SK-N-MC (cell line): ENCODE measurements at regions not wholly inside any gene's neighbourhood (a gene's known extent, or its start where the extent isn't known, plus 50 kb on each side); places are given as distances from the start of the nearest gene placed in this dataset.

Source experiments
- DNase-seq: peaks from one replicate; pipeline ENCODE4 v3.0.0-alpha.2; 2011; ENCODE audit warnings: low read depth, low spot score
- H3K27ac ChIP-seq: fragments of 200-600 bp; sonication (generic); 2 replicates; pipeline ENCODE4 v1.5.1; 2016; ENCODE audit warnings: mixed run types
- H3K36me3 ChIP-seq: fragments of 200-600 bp; sonication (generic); 2 replicates; pipeline ENCODE4 v1.6.1; 2017; ENCODE audit warnings: antibody characterized with exemption, low read length, mixed read lengths; ENCODE audit not compliant: insufficient read depth
- H3K4me3 ChIP-seq: fragments of 200-600 bp; sonication (generic); 2 replicates; pipeline ENCODE4 v1.5.1; 2016
- H3K9ac ChIP-seq: fragments of 200-600 bp; sonication (generic); 2 replicates; pipeline ENCODE4 v1.8.0; 2017; ENCODE audit warnings: mixed run types, mixed read lengths; ENCODE audit not compliant: insufficient read length
- H3K9me3 ChIP-seq: fragments of 200-600 bp; sonication (generic); 2 replicates; pipeline ENCODE4 v1.6.1; 2017; ENCODE audit warnings: low read depth, mild to moderate bottlenecking, antibody characterized with exemption, low read length, moderate library complexity, mixed read lengths
- EZH2 ChIP-seq: fragments of 200-600 bp; sonication (generic); IDR thresholded peaks from one replicate; pipeline ENCODE4 v1.6.1; 2017; ENCODE audit warnings: antibody characterized with exemption
- FOXP2 ChIP-seq: optimal IDR thresholded peaks from 2 replicates; pipeline ENCODE3; 2011; ENCODE audit warnings: mild to moderate bottlenecking, moderate library complexity; ENCODE audit not compliant: insufficient read depth; ENCODE audit errors: extremely low read length, control extremely low read depth
- POLR2AphosphoS5 ChIP-seq: IDR thresholded peaks from 2 replicates; pipeline ENCODE4 v1.6.1; 2012; ENCODE audit warnings: mild to moderate bottlenecking, low read depth, low read length, borderline replicate concordance

DNA sequence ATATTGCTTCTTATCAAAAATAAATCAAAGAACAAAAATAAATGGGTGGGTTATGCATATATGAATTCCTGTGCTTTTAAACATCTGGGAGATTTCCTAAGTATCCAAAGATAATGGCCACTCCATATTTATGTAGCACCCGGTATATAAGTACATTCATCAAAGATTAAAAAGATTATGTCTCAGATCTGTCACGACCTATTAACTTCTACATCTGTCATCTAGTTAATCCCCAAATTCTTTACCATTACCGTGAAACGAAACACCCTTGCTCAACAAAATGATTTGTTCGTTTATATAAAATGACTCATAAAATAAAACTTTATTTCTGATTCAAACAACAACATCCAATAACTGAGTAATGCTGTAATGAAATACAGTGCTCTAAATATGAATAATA is 64.8 kb upstream of the FOXQ1 start:
- H3K27ac ChIP-seq = no peak overlapping the region
- H3K9me3 ChIP-seq = no peaks in the 10 kb centered on the region
- no peak overlapping the region for H3K4me3 ChIP-seq
- H3K9ac ChIP-seq = no peak overlapping the region
- no peak for DNase-seq
- TF ChIP-seq FOXP2 = no peak
- no peak for TF ChIP-seq POLR2AphosphoS5
- no peak for TF ChIP-seq EZH2
- no peaks in the 10 kb centered on the region for H3K36me3 ChIP-seq

DNA sequence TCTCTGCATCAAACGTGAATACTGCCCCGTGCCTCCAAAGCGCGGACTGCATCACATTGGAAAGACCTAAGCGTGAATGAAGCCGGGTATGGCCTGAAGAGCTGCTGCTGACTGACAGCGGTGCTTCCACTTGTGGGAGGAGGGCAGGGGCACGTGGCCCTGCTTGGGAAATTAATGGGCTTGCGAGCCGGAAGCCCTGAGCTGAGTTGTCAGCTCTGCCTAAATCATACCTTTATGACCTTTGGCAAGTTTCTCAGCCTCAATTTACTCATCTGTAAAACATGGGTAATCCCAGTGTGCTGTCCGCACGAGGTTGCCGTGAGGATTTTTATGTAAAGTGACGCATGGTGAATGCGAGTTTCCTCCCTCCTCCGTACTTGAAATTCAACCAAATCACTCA is 67.0 kb upstream of the FOXQ1 start:
- no peak overlapping the region for H3K9ac ChIP-seq
- H3K4me3 ChIP-seq = no peak overlapping the region
- H3K27ac ChIP-seq = no peak overlapping the region
- H3K9me3 ChIP-seq = no peaks in the 10 kb centered on the region
- no peak for TF ChIP-seq EZH2
- TF ChIP-seq FOXP2 = no peak
- no peak for TF ChIP-seq POLR2AphosphoS5
- DNase-seq = no peak
- no peaks in the 10 kb centered on the region for H3K36me3 ChIP-seq

DNA sequence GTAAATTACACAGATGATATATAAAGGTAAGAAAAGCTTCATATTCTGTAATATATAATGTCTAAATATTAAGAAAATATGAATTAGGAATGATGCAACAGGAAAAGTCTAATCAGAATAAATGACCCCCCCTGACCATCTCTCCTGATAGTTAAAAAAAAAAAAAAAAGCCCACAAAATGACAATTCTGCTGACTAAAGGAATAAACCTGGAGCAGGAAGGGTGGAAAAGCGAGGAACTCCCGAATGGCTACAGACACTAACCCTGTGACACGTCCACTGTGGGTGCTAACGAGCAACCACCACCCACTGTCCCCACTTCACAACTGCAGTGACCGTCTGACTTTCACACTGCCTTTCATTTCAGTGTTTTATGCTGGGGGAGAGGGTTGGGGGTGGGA is 67.6 kb upstream of the FOXQ1 start:
- Histone ChIP-seq H3K4me3 (no peak overlapping the region), H3K36me3 (no peaks in the 10 kb centered on the region), H3K9me3 (no peaks in the 10 kb centered on the region), H3K9ac (no peak overlapping the region), H3K27ac (no peak overlapping the region)
- TF ChIP-seq POLR2AphosphoS5 (no peak), FOXP2 (no peak), EZH2 (no peak)
- no peak for DNase-seq

- H3K9ac ChIP-seq = no peak overlapping the region
- no peak overlapping the region for H3K4me3 ChIP-seq
- no peaks in the 10 kb centered on the region for H3K9me3 ChIP-seq
- TF ChIP-seq POLR2AphosphoS5 (no peak), FOXP2 (no peak), EZH2 (no peak)
- H3K27ac ChIP-seq = no peak overlapping the region
- DNase-seq = no peak
- H3K36me3 ChIP-seq = no peaks in the 10 kb centered on the region
These were observed 69.5 kb upstream of the FOXQ1 start for GRCh38 chr6:1242446-1242845.

GRCh38 chr6:1242021-1242420 is 69.9 kb upstream of the FOXQ1 start:
- no peak for DNase-seq
- H3K36me3 ChIP-seq = no peaks in the 10 kb centered on the region
- no peak for TF ChIP-seq FOXP2
- TF ChIP-seq EZH2 = no peak

GRCh38 chr6:1240766-1241318 is 71.1 kb upstream of the FOXQ1 start:
- Histone ChIP-seq H3K36me3 (no peaks in the 10 kb centered on the region), H3K9me3 (no peaks in the 10 kb centered on the region), H3K27ac (no peak overlapping the region), H3K9ac (no peak overlapping the region), H3K4me3 (no peak overlapping the region)
- TF ChIP-seq FOXP2 (no peak), POLR2AphosphoS5 (no peak), EZH2 (no peak)
- DNase-seq = no peak

More at GRCh38 chr6:1242021-1242420, 69.9 kb upstream of the FOXQ1 start:
- H3K4me3 ChIP-seq = no peak overlapping the region
- no peak overlapping the region for H3K9ac ChIP-seq
- no peak overlapping the region for H3K27ac ChIP-seq
- no peaks in the 10 kb centered on the region for H3K9me3 ChIP-seq

DNA sequence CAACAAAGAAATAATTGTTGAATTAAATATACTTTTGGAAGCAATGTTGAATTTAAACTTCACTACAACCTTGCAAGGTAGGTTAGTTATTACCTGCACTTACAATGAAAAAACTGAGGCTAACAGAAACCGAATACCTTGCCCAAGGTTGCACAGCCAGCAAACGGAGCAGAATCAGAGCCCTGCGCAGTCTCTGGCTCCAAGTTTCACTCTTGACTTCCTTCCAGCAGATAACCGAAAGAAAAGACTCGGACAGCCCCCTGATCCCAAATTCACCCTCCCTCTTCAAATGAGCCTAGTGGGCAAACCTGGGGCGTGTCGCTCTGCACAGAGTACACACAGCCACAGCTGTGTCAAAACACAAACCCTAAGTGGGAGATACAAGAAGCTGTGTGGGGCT is 72.1 kb upstream of the FOXQ1 start:
- Histone ChIP-seq H3K4me3 (no peak overlapping the region), H3K9me3 (no peaks in the 10 kb centered on the region), H3K36me3 (no peaks in the 10 kb centered on the region), H3K9ac (no peak overlapping the region), H3K27ac (no peak overlapping the region)
- no peak for DNase-seq
- TF ChIP-seq EZH2 = no peak
- no peak for TF ChIP-seq FOXP2

DNA sequence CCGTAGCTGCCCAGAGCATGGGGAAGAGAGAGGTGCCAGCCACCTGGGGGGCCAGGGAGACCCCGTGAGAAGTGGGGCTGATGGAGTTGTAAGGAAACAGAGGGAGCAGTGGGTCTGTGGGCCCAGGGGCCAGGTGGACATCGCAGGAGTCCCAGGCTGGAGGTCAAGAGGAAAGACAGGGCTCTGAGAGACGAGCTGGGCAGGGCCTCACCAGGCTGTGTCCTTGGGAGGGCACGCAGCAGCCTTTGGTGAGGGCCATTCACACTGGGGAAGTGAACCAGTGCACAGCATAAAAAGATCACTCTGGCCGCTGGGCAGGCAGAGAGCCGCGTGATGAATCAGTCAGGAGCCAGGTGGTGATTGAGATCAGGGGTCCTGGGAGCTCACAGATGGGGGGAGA is 73.9 kb upstream of the FOXQ1 start:
- no peaks in the 10 kb centered on the region for H3K9me3 ChIP-seq
- no peak for TF ChIP-seq EZH2
- TF ChIP-seq POLR2AphosphoS5 = no peak
- no peak for TF ChIP-seq FOXP2
- no peak overlapping the region for H3K4me3 ChIP-seq
- DNase-seq = no peak
- H3K9ac ChIP-seq = no peak overlapping the region
- no peaks in the 10 kb centered on the region for H3K36me3 ChIP-seq
- H3K27ac ChIP-seq = no peak overlapping the region

DNA sequence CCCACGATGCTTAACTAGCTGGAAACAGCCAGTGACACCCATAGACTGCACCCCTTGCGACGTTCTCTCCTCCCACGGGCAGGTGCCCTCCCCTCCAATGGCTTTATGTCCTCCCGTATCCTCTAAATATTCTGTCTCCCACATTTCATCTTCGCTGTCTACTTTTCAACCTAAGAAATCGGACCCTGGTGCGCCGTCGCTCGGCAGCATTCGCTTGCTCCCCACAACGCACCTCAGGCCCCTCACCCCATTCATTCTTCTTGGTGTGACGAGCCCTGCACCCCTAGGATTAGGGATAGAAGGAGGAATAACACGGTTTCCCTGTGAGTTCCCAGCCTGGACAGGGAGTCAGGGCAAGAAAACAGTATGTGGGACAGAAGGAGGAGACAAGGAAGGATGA is 74.3 kb upstream of the FOXQ1 start:
- Histone ChIP-seq H3K4me3 (no peak overlapping the region), H3K27ac (no peak overlapping the region), H3K9ac (no peak overlapping the region), H3K36me3 (no peaks in the 10 kb centered on the region), H3K9me3 (no peaks in the 10 kb centered on the region)
- no peak for DNase-seq
- TF ChIP-seq EZH2 = no peak
- TF ChIP-seq POLR2AphosphoS5 = no peak
- no peak for TF ChIP-seq FOXP2
